WTC11 (cell line): ENCODE measurements at regions not wholly inside any gene's neighbourhood (a gene's known extent, or its start where the extent isn't known, plus 50 kb on each side); places are given as distances from the start of the nearest gene placed in this dataset.

Source experiments
- ATAC-seq: fragments of 200-7000 bp; cut with Tn5 transposase; 2 replicates; pipeline ENCODE4 v1.10.0; 2021; ENCODE audit warnings: mild to moderate bottlenecking, moderate library complexity
- CTCF ChIA-PET: fragments of 300-600 bp; sonication (Branson Sonifier 250); formaldehyde crosslinking; loops from one replicate; lab custom pipeline; 2021; ENCODE audit warnings: antibody characterized with exemption; lab: Charles Lee
- POLR2A ChIA-PET: fragments of 350-600 bp; sonication (Branson Sonifier 250); formaldehyde crosslinking; loops from one replicate; lab custom pipeline; 2021; ENCODE audit warnings: antibody characterized with exemption; lab: Charles Lee
- DNase-seq: peaks from one replicate; pipeline ENCODE4 v3.0.0; 2021; ENCODE audit warnings: low spot score
- H3K27ac Mint-ChIP-seq: 2 replicates; pipeline ENCODE4 v1.8.0; 2021; ENCODE audit warnings: mixed read lengths
- H3K27me3 Mint-ChIP-seq: 2 replicates; pipeline ENCODE4 v1.8.0; 2021; ENCODE audit warnings: low read depth, mild to moderate bottlenecking, moderate library complexity, mixed read lengths
- H3K36me3 Mint-ChIP-seq: 2 replicates; pipeline ENCODE4 v1.8.0; 2021; ENCODE audit warnings: mixed read lengths
- H3K4me1 Mint-ChIP-seq: 2 replicates; pipeline ENCODE4 v1.8.0; 2022; ENCODE audit warnings: mixed read lengths
- H3K4me3 Mint-ChIP-seq: 2 replicates; pipeline ENCODE4 v1.8.0; 2021; ENCODE audit warnings: mild to moderate bottlenecking, moderate library complexity, mixed read lengths
- H3K9me3 Mint-ChIP-seq: 2 replicates; pipeline ENCODE4 v1.8.0; 2021; ENCODE audit warnings: mixed read lengths
- EMX1 ChIP-seq: fragments of 250-450 bp; sonication (Bioruptor Pico); IDR thresholded peaks from 2 replicates; pipeline ENCODE4 v1.8.0; 2021; ENCODE audit warnings: mild to moderate bottlenecking
- FOXJ3 ChIP-seq: sonication (generic); formaldehyde crosslinking; IDR thresholded peaks from 2 replicates; pipeline ENCODE4 v1.9.0; 2021; ENCODE audit warnings: missing genetic modification reagents, mild to moderate bottlenecking, borderline replicate concordance
- HMGA2 ChIP-seq: fragments of 250-450 bp; sonication (Bioruptor Pico); IDR thresholded peaks from 2 replicates; pipeline ENCODE4 v1.4.0; 2021; ENCODE audit warnings: mild to moderate bottlenecking, moderate library complexity
- JAZF1 ChIP-seq: fragments of 250-450 bp; sonication (Bioruptor Pico); IDR thresholded peaks from 2 replicates; pipeline ENCODE4 v1.9.0; 2021; ENCODE audit warnings: moderate library complexity, mild to moderate bottlenecking, inconsistent platforms
- JUN ChIP-seq: sonication (generic); formaldehyde crosslinking; IDR thresholded peaks from 2 replicates; pipeline ENCODE4 v1.8.0; 2023; ENCODE audit warnings: mild to moderate bottlenecking, missing genetic modification reagents
- NFYB ChIP-seq: sonication (generic); formaldehyde crosslinking; conservative IDR thresholded peaks from 2 replicates; pipeline ENCODE4 v1.8.0; 2022; ENCODE audit warnings: low read depth, missing genetic modification reagents
- PREB ChIP-seq: sonication (generic); formaldehyde crosslinking; IDR thresholded peaks from 2 replicates; pipeline ENCODE4 v1.8.1; 2022; ENCODE audit warnings: mild to moderate bottlenecking, missing genetic modification reagents, moderate library complexity, borderline replicate concordance
- RELA ChIP-seq: sonication (generic); formaldehyde crosslinking; IDR thresholded peaks from 2 replicates; pipeline ENCODE4 v1.8.1; 2022; ENCODE audit warnings: missing genetic modification reagents, mild to moderate bottlenecking, borderline replicate concordance
- SMAD4 ChIP-seq: sonication (generic); formaldehyde crosslinking; IDR thresholded peaks from 2 replicates; pipeline ENCODE4 v1.8.0; 2022; ENCODE audit warnings: mild to moderate bottlenecking, missing genetic modification reagents
- SOX15 ChIP-seq: fragments of 250-450 bp; sonication (Bioruptor Pico); IDR thresholded peaks from 2 replicates; pipeline ENCODE4 v1.9.0; 2021; ENCODE audit warnings: mild to moderate bottlenecking
- ZBTB21 ChIP-seq: sonication (generic); formaldehyde crosslinking; IDR thresholded peaks from 2 replicates; pipeline ENCODE4 v1.8.1; 2023; ENCODE audit warnings: mild to moderate bottlenecking, missing genetic modification reagents, borderline replicate concordance
- ZNF416 ChIP-seq: fragments of 250-450 bp; sonication (Bioruptor Pico); IDR thresholded peaks from 2 replicates; pipeline ENCODE4 v1.9.0; 2021; ENCODE audit warnings: mild to moderate bottlenecking, inconsistent platforms
- ZNF512 ChIP-seq: sonication (generic); formaldehyde crosslinking; IDR thresholded peaks from 2 replicates; pipeline ENCODE4 v1.8.1; 2022; ENCODE audit warnings: missing genetic modification reagents, borderline replicate concordance
- TF ChIP-seq, protein P1 (sequence below): sonication (generic); formaldehyde crosslinking; IDR thresholded peaks from 2 replicates; pipeline ENCODE4 v1.8.1; 2022; ENCODE audit warnings: mild to moderate bottlenecking, moderate library complexity, missing genetic modification reagents
- TF ChIP-seq, protein P2 (sequence below): sonication (generic); formaldehyde crosslinking; IDR thresholded peaks from 2 replicates; pipeline ENCODE4 v1.8.1; 2023; ENCODE audit warnings: mild to moderate bottlenecking, missing genetic modification reagents, borderline replicate concordance
- TF ChIP-seq, protein P3 (sequence below): fragments of 250-450 bp; sonication (Bioruptor Pico); IDR thresholded peaks from 2 replicates; pipeline ENCODE4 v1.9.0; 2021; ENCODE audit warnings: mild to moderate bottlenecking, borderline replicate concordance
- TF ChIP-seq, protein P4 (sequence below): sonication (generic); formaldehyde crosslinking; IDR thresholded peaks from 2 replicates; pipeline ENCODE4 v1.8.1; 2022; ENCODE audit warnings: low read depth, missing genetic modification reagents, borderline replicate concordance

DNA sequence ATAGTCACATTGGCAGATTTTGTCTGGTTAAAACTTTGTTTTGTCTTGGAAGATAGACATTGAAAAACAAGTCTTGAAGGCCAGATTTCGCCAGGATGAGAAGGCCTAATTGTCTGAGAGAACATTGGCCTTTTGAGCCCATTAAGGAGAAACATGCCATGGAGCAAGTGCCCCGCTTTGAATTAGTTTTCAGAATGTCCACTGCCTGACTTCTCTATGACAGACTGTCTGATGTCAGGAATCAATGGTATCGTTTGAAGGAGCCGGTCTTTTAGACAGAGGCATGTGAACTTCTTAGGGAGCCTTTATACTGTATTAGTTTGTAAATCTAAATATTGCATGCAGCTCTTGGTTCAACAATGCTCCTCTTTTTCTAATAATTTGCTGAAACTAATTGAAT, 155.9 kb downstream of the DLEU7 start:
- H3K27ac Mint-ChIP-seq, result no peak overlapping the region
- peaks cover 8% of the 10 kb centered on the region for H3K9me3 Mint-ChIP-seq
- CTCF ChIA-PET, result no interaction called here
- TF ChIP-seq JUN (CRISPR knock-in tag), result no peak
- no peak for TF ChIP-seq PREB (CRISPR knock-in tag)
- TF ChIP-seq HMGA2 (CRISPR knock-in tag), result no peak
- TF ChIP-seq, protein P1, sequence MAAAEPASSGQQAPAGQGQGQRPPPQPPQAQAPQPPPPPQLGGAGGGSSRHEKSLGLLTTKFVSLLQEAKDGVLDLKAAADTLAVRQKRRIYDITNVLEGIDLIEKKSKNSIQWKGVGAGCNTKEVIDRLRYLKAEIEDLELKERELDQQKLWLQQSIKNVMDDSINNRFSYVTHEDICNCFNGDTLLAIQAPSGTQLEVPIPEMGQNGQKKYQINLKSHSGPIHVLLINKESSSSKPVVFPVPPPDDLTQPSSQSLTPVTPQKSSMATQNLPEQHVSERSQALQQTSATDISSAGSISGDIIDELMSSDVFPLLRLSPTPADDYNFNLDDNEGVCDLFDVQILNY (CRISPR knock-in tag), result no peak
- TF ChIP-seq ZNF416 (CRISPR knock-in tag), result no peak
- TF ChIP-seq EMX1 (CRISPR knock-in tag), result no peak
- no peak for TF ChIP-seq ZBTB21 (CRISPR knock-in tag)
- TF ChIP-seq, protein P2, sequence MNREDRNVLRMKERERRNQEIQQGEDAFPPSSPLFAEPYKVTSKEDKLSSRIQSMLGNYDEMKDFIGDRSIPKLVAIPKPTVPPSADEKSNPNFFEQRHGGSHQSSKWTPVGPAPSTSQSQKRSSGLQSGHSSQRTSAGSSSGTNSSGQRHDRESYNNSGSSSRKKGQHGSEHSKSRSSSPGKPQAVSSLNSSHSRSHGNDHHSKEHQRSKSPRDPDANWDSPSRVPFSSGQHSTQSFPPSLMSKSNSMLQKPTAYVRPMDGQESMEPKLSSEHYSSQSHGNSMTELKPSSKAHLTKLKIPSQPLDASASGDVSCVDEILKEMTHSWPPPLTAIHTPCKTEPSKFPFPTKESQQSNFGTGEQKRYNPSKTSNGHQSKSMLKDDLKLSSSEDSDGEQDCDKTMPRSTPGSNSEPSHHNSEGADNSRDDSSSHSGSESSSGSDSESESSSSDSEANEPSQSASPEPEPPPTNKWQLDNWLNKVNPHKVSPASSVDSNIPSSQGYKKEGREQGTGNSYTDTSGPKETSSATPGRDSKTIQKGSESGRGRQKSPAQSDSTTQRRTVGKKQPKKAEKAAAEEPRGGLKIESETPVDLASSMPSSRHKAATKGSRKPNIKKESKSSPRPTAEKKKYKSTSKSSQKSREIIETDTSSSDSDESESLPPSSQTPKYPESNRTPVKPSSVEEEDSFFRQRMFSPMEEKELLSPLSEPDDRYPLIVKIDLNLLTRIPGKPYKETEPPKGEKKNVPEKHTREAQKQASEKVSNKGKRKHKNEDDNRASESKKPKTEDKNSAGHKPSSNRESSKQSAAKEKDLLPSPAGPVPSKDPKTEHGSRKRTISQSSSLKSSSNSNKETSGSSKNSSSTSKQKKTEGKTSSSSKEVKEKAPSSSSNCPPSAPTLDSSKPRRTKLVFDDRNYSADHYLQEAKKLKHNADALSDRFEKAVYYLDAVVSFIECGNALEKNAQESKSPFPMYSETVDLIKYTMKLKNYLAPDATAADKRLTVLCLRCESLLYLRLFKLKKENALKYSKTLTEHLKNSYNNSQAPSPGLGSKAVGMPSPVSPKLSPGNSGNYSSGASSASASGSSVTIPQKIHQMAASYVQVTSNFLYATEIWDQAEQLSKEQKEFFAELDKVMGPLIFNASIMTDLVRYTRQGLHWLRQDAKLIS (CRISPR knock-in tag), result no peak
- TF ChIP-seq RELA (CRISPR knock-in tag), result no peak
- no peak for TF ChIP-seq SOX15 (CRISPR knock-in tag)
- TF ChIP-seq ZNF512 (CRISPR knock-in tag), result no peak
- no peak for TF ChIP-seq NFYB
- TF ChIP-seq, protein P3, sequence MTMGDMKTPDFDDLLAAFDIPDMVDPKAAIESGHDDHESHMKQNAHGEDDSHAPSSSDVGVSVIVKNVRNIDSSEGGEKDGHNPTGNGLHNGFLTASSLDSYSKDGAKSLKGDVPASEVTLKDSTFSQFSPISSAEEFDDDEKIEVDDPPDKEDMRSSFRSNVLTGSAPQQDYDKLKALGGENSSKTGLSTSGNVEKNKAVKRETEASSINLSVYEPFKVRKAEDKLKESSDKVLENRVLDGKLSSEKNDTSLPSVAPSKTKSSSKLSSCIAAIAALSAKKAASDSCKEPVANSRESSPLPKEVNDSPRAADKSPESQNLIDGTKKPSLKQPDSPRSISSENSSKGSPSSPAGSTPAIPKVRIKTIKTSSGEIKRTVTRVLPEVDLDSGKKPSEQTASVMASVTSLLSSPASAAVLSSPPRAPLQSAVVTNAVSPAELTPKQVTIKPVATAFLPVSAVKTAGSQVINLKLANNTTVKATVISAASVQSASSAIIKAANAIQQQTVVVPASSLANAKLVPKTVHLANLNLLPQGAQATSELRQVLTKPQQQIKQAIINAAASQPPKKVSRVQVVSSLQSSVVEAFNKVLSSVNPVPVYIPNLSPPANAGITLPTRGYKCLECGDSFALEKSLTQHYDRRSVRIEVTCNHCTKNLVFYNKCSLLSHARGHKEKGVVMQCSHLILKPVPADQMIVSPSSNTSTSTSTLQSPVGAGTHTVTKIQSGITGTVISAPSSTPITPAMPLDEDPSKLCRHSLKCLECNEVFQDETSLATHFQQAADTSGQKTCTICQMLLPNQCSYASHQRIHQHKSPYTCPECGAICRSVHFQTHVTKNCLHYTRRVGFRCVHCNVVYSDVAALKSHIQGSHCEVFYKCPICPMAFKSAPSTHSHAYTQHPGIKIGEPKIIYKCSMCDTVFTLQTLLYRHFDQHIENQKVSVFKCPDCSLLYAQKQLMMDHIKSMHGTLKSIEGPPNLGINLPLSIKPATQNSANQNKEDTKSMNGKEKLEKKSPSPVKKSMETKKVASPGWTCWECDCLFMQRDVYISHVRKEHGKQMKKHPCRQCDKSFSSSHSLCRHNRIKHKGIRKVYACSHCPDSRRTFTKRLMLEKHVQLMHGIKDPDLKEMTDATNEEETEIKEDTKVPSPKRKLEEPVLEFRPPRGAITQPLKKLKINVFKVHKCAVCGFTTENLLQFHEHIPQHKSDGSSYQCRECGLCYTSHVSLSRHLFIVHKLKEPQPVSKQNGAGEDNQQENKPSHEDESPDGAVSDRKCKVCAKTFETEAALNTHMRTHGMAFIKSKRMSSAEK, result no peak
- TF ChIP-seq FOXJ3, result no peak
- TF ChIP-seq JAZF1, result no peak
- TF ChIP-seq, protein P4, sequence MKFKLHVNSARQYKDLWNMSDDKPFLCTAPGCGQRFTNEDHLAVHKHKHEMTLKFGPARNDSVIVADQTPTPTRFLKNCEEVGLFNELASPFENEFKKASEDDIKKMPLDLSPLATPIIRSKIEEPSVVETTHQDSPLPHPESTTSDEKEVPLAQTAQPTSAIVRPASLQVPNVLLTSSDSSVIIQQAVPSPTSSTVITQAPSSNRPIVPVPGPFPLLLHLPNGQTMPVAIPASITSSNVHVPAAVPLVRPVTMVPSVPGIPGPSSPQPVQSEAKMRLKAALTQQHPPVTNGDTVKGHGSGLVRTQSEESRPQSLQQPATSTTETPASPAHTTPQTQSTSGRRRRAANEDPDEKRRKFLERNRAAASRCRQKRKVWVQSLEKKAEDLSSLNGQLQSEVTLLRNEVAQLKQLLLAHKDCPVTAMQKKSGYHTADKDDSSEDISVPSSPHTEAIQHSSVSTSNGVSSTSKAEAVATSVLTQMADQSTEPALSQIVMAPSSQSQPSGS (CRISPR knock-in tag), result no peak
- no peak for TF ChIP-seq SMAD4 (CRISPR knock-in tag)
- DNase-seq (no peak), ATAC-seq (no peak)
- H3K4me1 Mint-ChIP-seq, result peaks cover 16% of the 10 kb centered on the region
- no peak overlapping the region for H3K4me3 Mint-ChIP-seq
- peaks cover 1% of the 10 kb centered on the region; the same call in 1 of the 2 replicates for H3K36me3 Mint-ChIP-seq
- POLR2A ChIA-PET, result no interaction called here
- no peaks in the 10 kb centered on the region for H3K27me3 Mint-ChIP-seq
